ENCODE measurements at regions not wholly inside any gene's neighbourhood (a gene's known extent, or its start where the extent isn't known, plus 50 kb on each side); places are given as distances from the start of the nearest gene placed in this dataset.
"Not testable (repeated sequence)": the region's sequence is repeated elsewhere in the genome, so short reads cannot be mapped to it uniquely, and the experiment has no call there.

GRCh38 chr3:20563985-20564384 is 378.0 kb upstream of the SGO1 start:
- Mint-ChIP-seq H3K27ac (no peak overlapping the region), H3K27me3 (no peaks in the 10 kb centered on the region), H3K9me3 (peaks cover 0 to 9% of the 10 kb centered on the region in 2 donors), H3K4me1 (no peaks in the 10 kb centered on the region), H3K4me3 (no peak overlapping the region)
- DNase-seq: no peak
- no peak for ATAC-seq

GRCh38 chr3:20563251-20563650 is 377.2 kb upstream of the SGO1 start:
- Mint-ChIP-seq H3K27me3 (no peaks in the 10 kb centered on the region), H3K4me1 (no peaks in the 10 kb centered on the region), H3K4me3 (no peak overlapping the region), H3K9me3 (peaks cover 0 to 9% of the 10 kb centered on the region in 2 donors), H3K27ac (no peak overlapping the region)
- no peak for DNase-seq
- ATAC-seq: no peak

GRCh38 chr3:20561166-20561565 is 375.2 kb upstream of the SGO1 start:
- H3K27me3 Mint-ChIP-seq: no peaks in the 10 kb centered on the region
- peaks cover 0 to 9% of the 10 kb centered on the region in 2 donors for H3K9me3 Mint-ChIP-seq
- no peak overlapping the region for H3K4me3 Mint-ChIP-seq
- DNase-seq (no peak), ATAC-seq (no peak)
- no peaks in the 10 kb centered on the region for H3K4me1 Mint-ChIP-seq
- peak overlapping the region in 1 of 2 donors; percentile 2 for H3K27ac Mint-ChIP-seq

- ATAC-seq, H3K27me3 Mint-ChIP-seq, H3K4me1 Mint-ChIP-seq, H3K9me3 Mint-ChIP-seq, H3K27ac Mint-ChIP-seq, H3K4me3 Mint-ChIP-seq, DNase-seq: not testable (repeated sequence)
These were observed 374.4 kb upstream of the SGO1 start for GRCh38 chr3:20560446-20560845.

- ATAC-seq: no peak
- no peak overlapping the region for H3K27ac Mint-ChIP-seq
- H3K27me3 Mint-ChIP-seq: no peaks in the 10 kb centered on the region
- H3K9me3 Mint-ChIP-seq: peaks cover 0 to 9% of the 10 kb centered on the region in 2 donors
- no peak overlapping the region for H3K4me3 Mint-ChIP-seq
- no peaks in the 10 kb centered on the region for H3K4me1 Mint-ChIP-seq
- no peak for DNase-seq
These were observed 372.2 kb upstream of the SGO1 start for GRCh38 chr3:20558161-20558560.

GRCh38 chr3:20556661-20557060 is 370.7 kb upstream of the SGO1 start:
- Mint-ChIP-seq H3K4me1 (no peaks in the 10 kb centered on the region), H3K27me3 (no peaks in the 10 kb centered on the region), H3K4me3 (no peak overlapping the region), H3K27ac (no peak overlapping the region), H3K9me3 (peaks cover 0 to 7% of the 10 kb centered on the region in 2 donors)
- ATAC-seq: no peak
- DNase-seq: no peak

- Mint-ChIP-seq H3K27me3 (no peaks in the 10 kb centered on the region), H3K9me3 (peaks cover 4 to 7% of the 10 kb centered on the region in 2 donors), H3K4me1 (no peaks in the 10 kb centered on the region), H3K4me3 (no peak overlapping the region), H3K27ac (no peak overlapping the region)
- DNase-seq: no peak
- no peak for ATAC-seq
These were observed 366.7 kb upstream of the SGO1 start for GRCh38 chr3:20552605-20553275.

GRCh38 chr3:20547361-20548269 is 361.6 kb upstream of the SGO1 start:
- peak; percentile 68 for ATAC-seq
- H3K4me1 Mint-ChIP-seq, H3K4me3 Mint-ChIP-seq, DNase-seq, H3K27me3 Mint-ChIP-seq, H3K27ac Mint-ChIP-seq: not testable (repeated sequence)
- peaks cover 11 to 12% of the 10 kb centered on the region in 2 donors for H3K9me3 Mint-ChIP-seq

- Mint-ChIP-seq H3K27ac (peak overlapping the region in 1 of 2 donors; percentile 82), H3K4me1 (no peaks in the 10 kb centered on the region), H3K27me3 (no peaks in the 10 kb centered on the region), H3K9me3 (peaks cover 10 to 11% of the 10 kb centered on the region in 2 donors), H3K4me3 (no peak overlapping the region)
- ATAC-seq: no peak
- DNase-seq: no peak
These were observed 360.6 kb upstream of the SGO1 start for GRCh38 chr3:20546636-20547035.

GRCh38 chr3:20543535-20544226 is 357.7 kb upstream of the SGO1 start:
- ATAC-seq: no peak
- DNase-seq: no peak
- Mint-ChIP-seq H3K4me1 (no peaks in the 10 kb centered on the region), H3K9me3 (peaks cover 10 to 16% of the 10 kb centered on the region in 2 donors), H3K27me3 (no peaks in the 10 kb centered on the region), H3K27ac (no peak overlapping the region), H3K4me3 (no peak overlapping the region)

GRCh38 chr3:20540066-20540465 is 354.1 kb upstream of the SGO1 start:
- DNase-seq (no peak), ATAC-seq (no peak)
- no peaks in the 10 kb centered on the region for H3K4me1 Mint-ChIP-seq
- H3K9me3 Mint-ChIP-seq: peaks cover 0 to 6% of the 10 kb centered on the region in 2 donors
- peak overlapping the region in 1 of 2 donors; percentile 5 for H3K27ac Mint-ChIP-seq
- H3K4me3 Mint-ChIP-seq: no peak overlapping the region
- no peaks in the 10 kb centered on the region for H3K27me3 Mint-ChIP-seq

GRCh38 chr3:20539666-20540065 is 353.7 kb upstream of the SGO1 start:
- ATAC-seq: no peak
- Mint-ChIP-seq H3K4me3 (no peak overlapping the region), H3K4me1 (no peaks in the 10 kb centered on the region), H3K9me3 (peaks cover 0 to 6% of the 10 kb centered on the region in 2 donors), H3K27me3 (no peaks in the 10 kb centered on the region), H3K27ac (peak overlapping the region in 1 of 2 donors; percentile 5)
- no peak for DNase-seq

- ATAC-seq: no peak
- H3K9me3 Mint-ChIP-seq: peaks cover 6 to 12% of the 10 kb centered on the region in 2 donors
- H3K27me3 Mint-ChIP-seq: no peaks in the 10 kb centered on the region
- no peak for DNase-seq
- no peak overlapping the region for H3K4me3 Mint-ChIP-seq
- no peak overlapping the region for H3K27ac Mint-ChIP-seq
- no peaks in the 10 kb centered on the region for H3K4me1 Mint-ChIP-seq
These were observed 351.2 kb upstream of the SGO1 start for GRCh38 chr3:20537234-20537633.

- Mint-ChIP-seq H3K27me3 (no peaks in the 10 kb centered on the region), H3K9me3 (peaks cover 5 to 12% of the 10 kb centered on the region in 2 donors), H3K4me3 (no peak overlapping the region)
These were observed 343.9 kb upstream of the SGO1 start for GRCh38 chr3:20529911-20530310.

GRCh38 chr3:20528180-20528770 is 342.3 kb upstream of the SGO1 start:
- no peak for ATAC-seq
- H3K27ac Mint-ChIP-seq: no peak overlapping the region
- H3K4me3 Mint-ChIP-seq: no peak overlapping the region
- H3K4me1 Mint-ChIP-seq: no peaks in the 10 kb centered on the region
- H3K27me3 Mint-ChIP-seq: no peaks in the 10 kb centered on the region
- peaks cover 0 to 5% of the 10 kb centered on the region in 2 donors for H3K9me3 Mint-ChIP-seq
- no peak for DNase-seq

More at GRCh38 chr3:20529911-20530310, 343.9 kb upstream of the SGO1 start:
- ATAC-seq (no peak), DNase-seq (no peak)
- H3K27ac Mint-ChIP-seq: no peak overlapping the region
- H3K4me1 Mint-ChIP-seq: no peaks in the 10 kb centered on the region

Measured in stimulated activated naive CD8-positive, alpha-beta T cell treated with anti-CD3 and anti-CD28 coated beads, Interleukin-15, amount 100 ng/mL, for 72 hours (primary cell).